ENCODE measurements at regions not wholly inside any gene's neighbourhood (a gene's known extent, or its start where the extent isn't known, plus 50 kb on each side); places are given as distances from the start of the nearest gene placed in this dataset.

DNA sequence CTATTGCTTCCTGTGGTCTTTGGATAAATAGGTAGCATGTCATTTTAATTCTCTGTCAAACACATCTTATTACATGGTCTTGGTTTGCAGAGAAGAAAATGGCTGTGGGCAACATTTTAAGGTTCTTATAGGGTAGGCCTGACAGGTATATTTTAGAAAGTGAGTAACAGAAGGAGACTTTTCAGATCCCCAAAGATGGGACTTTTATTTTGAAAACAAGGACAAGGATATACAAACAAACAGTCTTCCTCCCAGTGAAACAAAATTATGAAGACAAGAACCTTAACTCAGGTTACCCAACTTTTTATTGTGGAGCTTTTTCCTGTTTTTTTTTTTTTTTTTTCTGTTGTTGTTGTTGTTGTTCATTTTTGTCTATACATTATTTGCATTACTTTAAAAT lies 916.2 kb downstream of the NTRK3 start:
- TF ChIP-seq CTCF (IDR thresholded peaks at IDR 0.05), result no peak
- TF ChIP-seq POLR2A (IDR thresholded peaks at IDR 0.05), result no peak

Data from suprapubic skin (tissue), 3 donors.